LNCAP (cell line): ENCODE measurements at regions not wholly inside any gene's neighbourhood (a gene's known extent, or its start where the extent isn't known, plus 50 kb on each side); places are given as distances from the start of the nearest gene placed in this dataset.

Source experiments
- TF ChIP-seq, protein P1 (sequence below): fragments of 450-650 bp; IDR thresholded peaks from 2 replicates; pipeline ENCODE4 v1.5.1; 2017; ENCODE audit warnings: mild to moderate bottlenecking

DNA sequence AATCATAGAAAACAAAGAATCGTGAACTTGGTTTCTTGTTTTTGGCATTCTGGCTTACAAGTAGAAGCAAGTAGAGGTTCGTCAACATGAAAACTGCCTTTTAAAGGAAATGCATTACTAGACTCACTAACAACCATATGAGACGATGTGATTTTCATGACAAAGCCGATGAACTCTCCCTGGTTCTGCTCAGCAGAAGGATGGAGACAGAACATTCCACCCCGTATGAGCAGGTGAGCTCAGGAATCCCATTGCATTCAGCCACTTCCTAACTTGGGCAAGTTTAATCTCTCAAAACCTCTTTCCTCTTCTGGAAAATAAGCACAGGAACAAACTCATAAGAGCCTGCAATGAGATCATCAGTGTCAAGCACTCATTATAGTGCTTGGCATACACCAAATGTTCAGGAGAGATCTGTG lies 57.4 kb upstream of the SVIL start:
- TF ChIP-seq, protein P1, sequence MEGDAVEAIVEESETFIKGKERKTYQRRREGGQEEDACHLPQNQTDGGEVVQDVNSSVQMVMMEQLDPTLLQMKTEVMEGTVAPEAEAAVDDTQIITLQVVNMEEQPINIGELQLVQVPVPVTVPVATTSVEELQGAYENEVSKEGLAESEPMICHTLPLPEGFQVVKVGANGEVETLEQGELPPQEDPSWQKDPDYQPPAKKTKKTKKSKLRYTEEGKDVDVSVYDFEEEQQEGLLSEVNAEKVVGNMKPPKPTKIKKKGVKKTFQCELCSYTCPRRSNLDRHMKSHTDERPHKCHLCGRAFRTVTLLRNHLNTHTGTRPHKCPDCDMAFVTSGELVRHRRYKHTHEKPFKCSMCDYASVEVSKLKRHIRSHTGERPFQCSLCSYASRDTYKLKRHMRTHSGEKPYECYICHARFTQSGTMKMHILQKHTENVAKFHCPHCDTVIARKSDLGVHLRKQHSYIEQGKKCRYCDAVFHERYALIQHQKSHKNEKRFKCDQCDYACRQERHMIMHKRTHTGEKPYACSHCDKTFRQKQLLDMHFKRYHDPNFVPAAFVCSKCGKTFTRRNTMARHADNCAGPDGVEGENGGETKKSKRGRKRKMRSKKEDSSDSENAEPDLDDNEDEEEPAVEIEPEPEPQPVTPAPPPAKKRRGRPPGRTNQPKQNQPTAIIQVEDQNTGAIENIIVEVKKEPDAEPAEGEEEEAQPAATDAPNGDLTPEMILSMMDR = no peak

DNA sequence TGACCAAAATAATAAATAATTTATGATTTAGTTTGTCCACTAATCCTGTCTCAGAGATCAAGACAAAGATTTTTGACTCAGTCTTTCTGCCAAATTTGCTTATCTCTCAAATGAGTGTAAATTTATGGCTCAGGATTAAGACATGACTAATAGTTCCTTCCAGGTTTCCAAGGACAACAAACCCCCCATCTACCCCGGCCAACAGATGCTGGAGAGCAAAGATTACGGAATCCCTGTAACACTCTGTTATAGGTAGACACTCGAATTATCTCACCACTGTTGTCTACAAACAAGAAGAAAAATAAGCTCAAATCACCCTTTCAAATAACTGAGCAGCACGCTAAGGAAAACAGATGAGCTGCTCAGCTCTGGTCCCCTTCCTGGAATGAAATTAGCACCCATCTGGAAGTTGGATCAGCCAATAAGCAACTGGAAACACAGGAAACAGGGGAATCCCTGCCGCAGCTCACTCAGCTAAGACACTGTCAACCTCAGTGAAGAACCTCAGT lies 56.8 kb upstream of the SVIL start:
- TF ChIP-seq, protein P1 = no peak

DNA sequence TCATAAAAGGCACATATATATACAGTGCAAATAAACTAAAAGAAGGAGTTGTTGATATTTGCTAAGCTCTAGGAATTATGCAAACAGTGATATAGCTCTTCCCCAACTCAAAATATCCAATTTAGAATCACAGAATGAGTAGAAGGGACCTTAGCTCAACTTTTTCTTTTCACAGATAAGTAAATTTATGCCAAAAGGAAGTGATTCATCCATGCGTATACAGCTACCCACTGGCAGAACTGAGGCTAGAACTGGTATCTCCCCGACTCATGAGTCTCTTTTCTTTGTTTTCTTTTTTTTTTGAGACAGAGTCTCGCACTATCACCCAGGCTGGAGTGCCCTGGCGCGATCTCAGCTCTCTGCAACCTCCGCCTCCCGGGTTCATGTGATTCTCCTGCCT lies 54.2 kb upstream of the SVIL start:
- TF ChIP-seq, protein P1 = no peak

DNA sequence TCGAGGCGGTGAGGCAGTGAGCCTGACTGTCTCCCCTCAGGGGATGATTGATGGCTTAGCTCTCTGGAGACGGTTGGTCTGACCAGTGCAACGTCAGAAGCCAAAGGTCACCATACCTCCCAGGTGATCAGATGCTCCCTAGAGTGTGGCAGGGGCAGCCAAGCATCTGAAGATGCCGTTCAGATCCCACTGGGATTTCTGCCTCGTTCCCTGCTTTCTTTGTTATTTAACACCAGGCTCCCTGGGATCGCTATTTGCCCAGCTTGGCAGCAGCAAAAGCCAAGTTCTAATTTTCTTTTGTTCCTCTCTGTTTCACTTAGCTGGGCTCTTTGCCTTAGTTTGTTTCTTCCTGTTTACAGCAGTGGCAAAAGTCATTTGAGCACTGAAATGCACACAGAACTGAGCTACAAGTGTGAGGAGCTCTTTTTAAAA lies 53.5 kb upstream of the SVIL start:
- TF ChIP-seq, protein P1 = no peak

DNA sequence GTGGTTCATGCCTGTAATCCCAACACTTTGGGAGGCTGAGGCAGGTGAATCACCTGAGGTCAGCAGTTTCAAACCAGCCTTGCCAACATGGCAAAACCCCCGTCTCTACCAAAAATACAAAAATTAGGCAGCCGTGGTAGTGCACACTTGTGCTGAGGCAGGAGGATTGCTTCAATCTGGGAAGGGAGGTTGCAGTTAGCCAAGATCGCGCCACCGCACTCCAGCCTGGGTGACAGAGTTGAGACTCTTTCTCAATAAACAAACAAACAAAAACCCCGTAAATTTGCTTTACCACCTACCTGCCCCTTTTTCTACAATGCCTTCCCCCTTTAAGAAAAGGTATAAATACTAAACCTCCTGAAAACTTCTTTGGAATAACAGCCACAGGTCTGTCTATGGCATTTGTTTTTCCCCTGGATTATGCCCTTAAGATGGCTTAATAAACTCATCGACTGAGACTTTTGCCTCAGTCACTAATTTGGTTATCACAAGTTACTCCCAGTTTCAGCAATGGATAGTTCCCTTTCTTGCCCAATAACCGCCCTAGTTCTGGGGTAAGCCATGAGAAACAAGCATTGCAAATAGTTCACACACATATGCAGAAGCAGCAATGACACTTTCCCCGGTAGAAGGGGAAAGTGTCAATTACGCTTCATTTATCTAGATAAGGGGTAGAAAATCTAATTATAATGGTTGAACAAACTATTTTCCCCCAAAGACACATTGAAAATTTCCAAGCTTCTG lies 52.8 kb upstream of the SVIL start:
- TF ChIP-seq, protein P1 = no peak

- TF ChIP-seq, protein P1 = no peak
Observed at GRCh38 chr10:29685506-29685905, 50.7 kb upstream of the SVIL start.
